ENCODE measurements at regions not wholly inside any gene's neighbourhood (a gene's known extent, or its start where the extent isn't known, plus 50 kb on each side); places are given as distances from the start of the nearest gene placed in this dataset.

DNA sequence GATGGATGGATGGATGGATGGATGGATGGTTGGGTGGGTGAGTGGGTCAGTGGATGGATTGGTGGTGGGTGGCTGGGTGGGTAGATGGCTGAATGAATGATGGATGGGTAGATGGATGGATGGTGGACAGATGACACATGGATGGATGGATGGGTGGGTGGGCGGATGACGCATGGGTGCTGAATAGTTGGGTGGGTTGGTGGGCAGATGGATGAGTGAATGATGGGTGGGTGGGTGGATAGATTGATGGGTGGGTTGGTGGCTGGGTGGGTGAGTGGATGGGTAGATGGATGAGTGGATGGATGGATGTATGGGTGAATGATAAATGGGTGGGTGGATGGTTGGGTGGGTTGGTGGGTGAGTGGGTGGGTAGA lies 69.9 kb upstream of the NKX1-1 start:
- TF ChIP-seq GATA2 (IDR thresholded peaks at IDR 0.05; ENCODE audit: low read depth, low read length) (no peak), GATA3 (IDR thresholded peaks at IDR 0.05; ENCODE audit: low read depth, low read length) (no peak)

DNA sequence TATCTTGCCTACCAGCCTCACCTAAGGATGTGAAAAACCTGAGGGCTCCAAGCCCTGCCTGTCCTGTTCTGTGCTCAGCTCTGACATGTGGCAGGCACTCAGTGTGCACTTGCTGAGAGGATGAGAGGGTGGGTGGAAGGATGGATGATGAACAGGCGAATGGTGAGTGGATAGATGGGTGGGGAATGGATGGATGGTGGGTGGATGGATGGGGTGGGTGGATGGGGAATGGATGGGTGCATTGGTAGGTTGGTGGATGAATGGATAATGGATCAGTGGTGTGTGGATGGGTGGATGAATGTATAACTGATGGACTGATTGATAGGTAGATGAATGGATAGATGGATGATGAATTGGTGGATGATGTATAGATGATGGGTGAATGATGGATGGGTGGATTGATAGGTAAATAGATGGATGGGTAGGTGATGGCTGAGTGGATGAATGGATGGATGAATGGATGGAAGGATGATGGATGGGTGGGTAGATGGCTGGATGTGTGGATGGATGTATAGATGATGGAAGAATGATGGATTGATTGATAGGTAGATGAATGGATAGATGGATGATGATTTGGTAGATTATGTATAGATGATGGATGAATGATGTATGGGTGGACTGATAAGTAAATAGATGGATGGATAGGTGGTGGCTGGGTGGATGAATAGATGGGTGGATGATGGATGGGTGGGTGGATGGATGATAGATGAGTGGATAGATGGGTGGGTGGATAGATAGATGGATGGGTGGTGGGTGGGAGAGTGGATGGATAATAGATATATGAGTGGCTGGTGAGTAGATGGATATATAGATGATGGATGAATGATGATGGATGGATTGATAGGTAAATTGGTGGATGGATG lies 69.3 kb upstream of the NKX1-1 start:
- TF ChIP-seq GATA3 (IDR thresholded peaks at IDR 0.05; ENCODE audit: low read depth, low read length): no peak
- TF ChIP-seq GATA2 (IDR thresholded peaks at IDR 0.05; ENCODE audit: low read depth, low read length): no peak

DNA sequence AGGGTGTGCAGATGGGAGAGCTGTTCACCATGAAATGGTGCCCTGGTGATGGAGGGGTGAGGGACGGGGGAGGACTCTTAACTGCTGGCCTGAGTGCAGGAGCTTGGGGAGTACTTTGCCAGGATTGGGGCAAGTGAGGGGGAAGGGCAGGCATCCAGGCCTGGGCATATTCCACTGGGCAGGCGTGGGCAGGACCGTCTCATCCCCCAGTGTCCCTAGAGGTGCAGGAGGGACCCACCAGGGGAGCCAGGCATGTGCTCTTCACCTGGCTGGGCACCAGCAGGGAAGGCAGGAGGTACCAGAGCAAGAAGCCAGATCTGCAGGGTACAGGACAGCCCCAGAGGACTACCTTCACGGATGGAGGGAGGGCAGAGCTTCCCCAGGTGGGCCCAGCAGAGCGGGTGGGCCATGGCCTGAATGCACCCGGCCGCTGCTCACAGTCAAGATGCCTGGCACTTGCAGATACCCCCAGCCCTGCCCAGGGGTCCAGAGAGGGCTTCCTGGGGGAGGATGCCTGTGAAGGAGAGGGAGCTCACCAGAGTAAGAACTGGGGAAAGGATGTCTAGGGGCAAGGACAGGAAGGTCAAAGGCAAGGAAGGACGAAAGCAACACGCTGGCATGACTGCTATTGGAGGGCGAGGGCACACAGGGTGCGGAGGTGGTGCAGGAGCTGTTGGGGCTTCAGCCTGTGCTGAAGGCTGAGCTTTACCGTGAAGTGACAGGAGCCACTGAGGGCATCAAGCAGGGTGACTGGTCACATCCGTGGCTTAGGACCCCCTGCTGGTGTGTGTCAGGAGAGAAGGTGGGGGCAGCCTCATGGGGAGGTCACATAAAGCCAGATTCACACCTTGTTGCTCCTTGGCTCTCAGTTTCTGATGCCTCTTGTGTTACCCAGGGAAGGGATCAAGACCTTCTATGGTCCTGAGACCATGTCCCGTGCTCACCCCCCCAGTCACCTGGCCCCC lies 68.2 kb upstream of the NKX1-1 start:
- TF ChIP-seq GATA3 (IDR thresholded peaks at IDR 0.05; ENCODE audit: low read depth, low read length) (no peak), GATA2 (IDR thresholded peaks at IDR 0.05; ENCODE audit: low read depth, low read length) (no peak)

DNA sequence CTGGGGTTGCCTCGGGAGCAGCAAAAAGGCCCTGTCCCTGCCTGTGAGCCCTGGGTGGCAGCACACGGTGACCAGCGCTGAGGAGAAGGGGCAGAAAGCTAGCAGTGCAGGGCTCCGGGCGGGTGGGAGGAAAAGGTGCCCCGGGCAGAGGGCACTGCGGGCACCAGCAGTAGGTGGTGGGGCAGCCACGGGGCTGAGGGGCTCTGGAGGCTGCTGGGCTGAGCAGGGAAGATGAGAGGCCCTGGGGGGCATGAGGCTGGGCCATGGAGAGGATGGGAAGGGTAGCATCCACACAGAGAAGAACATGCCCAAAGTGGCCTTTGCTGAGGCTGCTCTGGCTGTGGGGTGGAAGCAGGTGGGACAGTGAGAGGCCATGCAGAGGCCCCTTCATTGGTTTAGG lies 67.5 kb upstream of the NKX1-1 start:
- no peak for TF ChIP-seq GATA3 (IDR thresholded peaks at IDR 0.05; ENCODE audit: low read depth, low read length)
- no peak for TF ChIP-seq GATA2 (IDR thresholded peaks at IDR 0.05; ENCODE audit: low read depth, low read length)

DNA sequence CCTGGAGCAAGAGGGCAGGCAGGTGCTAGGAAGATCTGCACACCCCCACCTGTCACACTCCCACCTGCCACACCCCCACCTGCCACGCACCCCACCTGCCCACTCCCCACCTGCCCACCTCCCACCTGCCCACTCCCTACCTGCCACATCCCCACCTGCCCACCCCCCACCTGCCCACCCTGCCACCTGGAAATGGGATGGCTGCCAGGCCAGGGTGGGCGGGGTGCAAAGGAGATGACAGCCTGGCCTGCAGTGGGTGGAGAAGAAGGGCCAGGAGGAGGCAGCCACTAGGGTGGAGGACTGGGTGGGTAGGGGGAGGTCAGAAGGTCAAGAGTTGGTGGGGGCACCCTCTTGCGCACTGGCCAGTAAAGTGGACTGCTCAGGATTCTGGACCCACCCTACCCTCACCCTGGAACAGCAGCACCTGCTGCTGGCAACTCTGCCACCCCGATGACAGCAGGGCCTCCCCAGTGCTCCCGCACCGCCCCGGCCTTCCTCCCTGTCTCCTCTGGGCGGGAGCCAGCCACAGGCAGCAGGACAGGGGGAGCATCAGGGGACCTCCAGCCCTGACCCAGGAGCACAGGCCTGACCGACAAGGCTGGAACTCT lies 66.8 kb upstream of the NKX1-1 start:
- TF ChIP-seq GATA3 (IDR thresholded peaks at IDR 0.05; ENCODE audit: low read depth, low read length) (no peak), GATA2 (IDR thresholded peaks at IDR 0.05; ENCODE audit: low read depth, low read length) (no peak)

DNA sequence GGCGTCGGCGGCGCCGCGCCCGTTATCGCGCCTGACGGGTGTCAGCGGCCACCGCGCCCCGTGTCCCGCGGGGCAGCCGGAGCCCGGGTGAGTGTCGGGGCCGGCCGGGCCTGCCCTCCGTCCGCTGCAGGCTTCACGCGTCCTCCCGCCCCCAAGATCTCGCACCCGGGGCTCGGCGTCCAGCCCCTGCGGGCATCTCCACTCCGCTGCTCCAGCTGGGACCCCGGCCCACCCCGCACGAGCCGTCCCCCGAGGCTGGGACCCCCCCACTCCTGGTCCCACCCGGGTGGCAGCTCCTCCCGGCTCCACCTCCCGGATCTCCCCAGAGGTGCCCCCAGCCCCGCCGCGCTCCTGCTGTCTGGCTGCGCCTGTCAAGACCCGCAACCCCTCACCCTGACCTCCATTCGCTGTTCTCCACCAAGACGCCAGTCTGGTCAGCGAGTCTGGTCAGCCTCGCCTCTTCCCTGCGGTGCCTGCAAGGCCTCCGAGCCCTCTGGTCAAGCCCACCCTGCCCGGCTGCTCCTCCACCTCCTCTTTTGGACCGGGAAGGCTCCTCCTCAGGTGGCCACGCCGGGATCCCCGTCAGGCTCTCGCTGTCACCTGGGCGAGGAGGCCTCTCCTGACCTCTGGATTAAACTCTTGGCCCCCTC lies 66.0 kb upstream of the NKX1-1 start:
- TF ChIP-seq GATA2 (IDR thresholded peaks at IDR 0.05; ENCODE audit: low read depth, low read length) (no peak), GATA3 (IDR thresholded peaks at IDR 0.05; ENCODE audit: low read depth, low read length) (no peak)

DNA sequence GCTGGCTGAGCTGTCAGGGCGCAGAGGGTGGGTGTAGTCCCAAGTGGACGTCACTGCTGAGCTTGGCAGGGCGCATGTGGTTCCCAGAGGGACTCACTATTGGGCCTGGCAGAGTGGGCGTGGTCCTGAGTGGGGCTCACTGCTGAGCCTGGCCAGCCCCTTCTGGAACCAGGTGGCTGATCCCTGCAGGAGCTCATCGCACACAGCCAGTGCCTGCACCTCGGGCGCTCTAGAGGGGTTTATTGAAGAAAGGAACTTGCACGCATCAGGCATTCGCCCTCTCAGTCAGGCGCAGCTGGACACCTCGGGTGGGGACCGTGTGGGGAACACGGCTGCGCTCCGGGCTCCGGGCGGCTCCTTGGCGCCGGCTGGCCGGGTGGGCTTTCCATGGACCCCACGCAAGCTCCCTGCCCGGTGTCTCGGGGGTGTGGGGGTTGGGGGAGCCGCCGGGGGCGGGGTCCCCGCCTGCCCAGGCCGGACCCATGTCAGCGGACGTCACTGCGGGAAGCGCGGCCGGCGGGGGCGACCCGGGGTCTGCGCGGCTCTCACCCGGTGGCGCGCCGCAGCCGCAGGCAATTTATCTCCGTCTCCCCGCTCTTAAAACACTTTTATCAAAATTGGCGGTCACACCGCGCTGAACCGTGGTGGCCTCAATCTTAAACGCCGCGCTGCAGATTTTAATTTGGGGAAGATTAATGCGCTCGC lies 65.4 kb upstream of the NKX1-1 start:
- no peak for TF ChIP-seq GATA2 (IDR thresholded peaks at IDR 0.05; ENCODE audit: low read depth, low read length)
- TF ChIP-seq GATA3 (IDR thresholded peaks at IDR 0.05; ENCODE audit: low read depth, low read length): no peak

DNA sequence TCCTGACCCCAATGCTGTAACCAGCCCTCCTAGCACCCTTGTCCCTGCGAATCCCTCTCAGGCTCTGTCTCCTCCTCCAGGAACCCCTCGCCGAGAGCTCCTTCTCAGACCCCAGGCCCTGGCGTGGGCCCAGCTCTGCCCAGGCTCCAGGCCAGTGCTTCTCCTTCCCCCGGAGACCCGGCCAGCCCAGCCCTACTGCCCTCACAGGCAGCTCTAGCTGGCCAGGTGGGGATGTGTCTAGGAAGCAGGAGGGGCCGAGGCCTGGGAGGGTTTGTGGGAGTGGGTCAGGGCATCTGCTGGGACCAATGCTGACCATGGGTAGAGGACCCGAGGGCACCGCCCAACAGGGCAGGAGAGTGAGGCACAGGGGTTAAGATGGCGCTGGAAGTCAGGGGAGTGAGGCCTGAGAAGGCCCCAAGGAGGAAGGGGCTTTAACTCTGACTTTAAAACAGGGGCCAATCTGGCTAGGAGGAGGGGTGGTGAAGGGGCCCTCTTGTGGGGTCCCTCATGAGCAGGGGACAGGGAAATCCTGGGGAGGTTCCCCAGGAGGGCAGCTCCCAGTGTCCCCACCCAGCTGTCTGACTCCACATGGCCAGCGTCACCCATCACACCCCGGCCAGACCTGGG lies 64.7 kb upstream of the NKX1-1 start:
- TF ChIP-seq GATA2 (IDR thresholded peaks at IDR 0.05; ENCODE audit: low read depth, low read length) (no peak), GATA3 (IDR thresholded peaks at IDR 0.05; ENCODE audit: low read depth, low read length) (no peak)

DNA sequence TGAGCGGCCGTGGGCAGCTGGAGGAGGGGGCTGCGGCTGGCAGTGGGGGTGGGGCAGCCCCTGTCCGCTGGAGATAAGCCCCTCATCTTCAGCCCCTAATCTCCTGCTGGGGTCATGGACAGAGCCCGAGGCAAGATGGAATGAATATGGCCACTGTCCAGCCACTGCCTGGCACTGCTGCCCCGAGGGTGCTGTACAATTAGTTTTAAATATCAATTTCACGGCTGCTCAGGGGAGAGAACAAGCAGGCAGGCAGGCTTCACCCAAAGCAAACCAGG lies 64.1 kb upstream of the NKX1-1 start:
- no peak for TF ChIP-seq GATA2 (IDR thresholded peaks at IDR 0.05; ENCODE audit: low read depth, low read length)
- no peak for TF ChIP-seq GATA3 (IDR thresholded peaks at IDR 0.05; ENCODE audit: low read depth, low read length)

DNA sequence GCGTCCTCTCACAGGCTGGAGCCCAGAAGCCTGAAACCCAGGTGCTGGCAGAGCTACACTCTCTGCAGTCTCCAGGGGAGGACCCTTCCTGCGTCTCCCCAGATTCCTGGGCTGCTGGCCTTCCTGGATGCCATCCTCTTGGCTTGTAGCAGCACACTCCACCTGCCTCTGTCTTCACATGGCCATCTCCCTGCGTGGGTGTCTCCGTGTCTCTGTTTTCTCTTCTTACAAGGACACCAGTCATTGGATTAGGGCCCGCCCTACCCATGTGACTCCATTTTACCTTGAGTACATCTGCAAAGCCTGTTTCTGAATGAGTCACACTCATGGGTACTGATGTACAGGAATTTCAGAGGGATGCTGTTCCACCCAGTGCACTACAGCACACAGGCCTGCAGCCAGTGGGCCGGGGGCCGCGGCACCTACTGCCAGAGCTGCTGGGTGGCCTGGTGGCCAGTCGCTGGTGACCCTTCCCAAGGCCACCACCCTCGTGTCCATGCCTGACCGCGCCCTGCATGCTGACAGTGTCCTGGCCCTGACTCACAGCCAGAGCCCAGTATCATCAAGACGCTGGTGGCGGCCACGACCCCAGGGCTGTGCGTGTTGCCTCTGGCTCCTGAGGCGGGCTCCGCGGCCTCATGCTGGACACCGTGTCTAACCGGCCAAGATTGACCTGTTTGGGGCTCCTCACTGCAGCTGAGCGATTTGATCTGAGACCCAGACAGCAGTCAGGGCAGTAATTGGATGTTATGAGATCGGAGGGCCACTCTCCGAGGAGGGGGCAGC lies 63.6 kb upstream of the NKX1-1 start:
- no peak for TF ChIP-seq GATA2 (IDR thresholded peaks at IDR 0.05; ENCODE audit: low read depth, low read length)
- TF ChIP-seq GATA3 (IDR thresholded peaks at IDR 0.05; ENCODE audit: low read depth, low read length): no peak

DNA sequence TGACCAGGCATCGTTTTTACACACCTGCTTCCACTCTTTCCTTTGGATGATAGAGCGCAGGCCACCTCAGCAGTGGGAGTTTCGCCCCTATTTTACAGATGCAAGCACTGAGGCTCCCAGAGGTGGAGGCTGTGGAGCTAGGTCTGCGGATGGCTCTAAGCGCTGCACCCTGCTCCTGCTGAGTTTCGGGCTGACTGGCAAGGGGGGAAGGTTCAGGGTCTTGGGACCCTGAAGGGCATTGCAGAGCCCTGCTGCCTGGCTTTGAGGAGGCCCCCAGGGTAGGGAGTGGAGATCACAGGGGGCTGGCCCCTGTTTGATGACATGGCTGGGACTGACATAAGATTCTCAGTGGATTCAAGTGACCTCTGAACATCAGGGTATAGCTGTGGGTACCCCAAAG lies 62.8 kb upstream of the NKX1-1 start:
- TF ChIP-seq GATA3 (IDR thresholded peaks at IDR 0.05; ENCODE audit: low read depth, low read length): no peak
- TF ChIP-seq GATA2 (IDR thresholded peaks at IDR 0.05; ENCODE audit: low read depth, low read length): no peak

Measured in SH-SY5Y (cell line).